GM21786 (cell line): ENCODE measurements at regions not wholly inside any gene's neighbourhood (a gene's known extent, or its start where the extent isn't known, plus 50 kb on each side); places are given as distances from the start of the nearest gene placed in this dataset.

ENCODE experiments used
- ATAC-seq: cut with Tn5 transposase; IDR thresholded peaks from one replicate; pipeline ENCODE4 v1.9.1; 2021; ENCODE audit not compliant: unreplicated experiment

DNA sequence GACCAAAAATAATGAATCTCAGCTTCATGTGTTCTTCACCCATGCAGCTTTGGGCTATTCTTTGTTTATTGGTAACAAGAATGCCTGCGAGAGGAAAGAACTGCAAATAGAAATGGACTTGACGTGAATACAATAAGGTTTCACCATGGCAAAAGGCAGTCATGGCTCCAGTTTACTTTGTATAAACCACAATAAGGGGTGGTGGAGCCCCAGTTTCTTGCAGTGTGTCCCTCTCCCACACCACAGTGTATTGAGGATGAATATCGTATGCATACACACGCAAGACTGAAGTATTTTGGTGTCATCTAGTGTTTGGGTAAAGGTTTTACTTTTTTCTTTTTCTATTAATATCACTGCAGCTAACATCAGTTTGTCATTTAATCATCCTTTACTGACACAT, 159.7 kb upstream of the CNTN4 start:
- no peak for ATAC-seq

- ATAC-seq = no peak
These were observed 155.9 kb upstream of the CNTN4 start for GRCh38 chr3:1942781-1943180.

DNA sequence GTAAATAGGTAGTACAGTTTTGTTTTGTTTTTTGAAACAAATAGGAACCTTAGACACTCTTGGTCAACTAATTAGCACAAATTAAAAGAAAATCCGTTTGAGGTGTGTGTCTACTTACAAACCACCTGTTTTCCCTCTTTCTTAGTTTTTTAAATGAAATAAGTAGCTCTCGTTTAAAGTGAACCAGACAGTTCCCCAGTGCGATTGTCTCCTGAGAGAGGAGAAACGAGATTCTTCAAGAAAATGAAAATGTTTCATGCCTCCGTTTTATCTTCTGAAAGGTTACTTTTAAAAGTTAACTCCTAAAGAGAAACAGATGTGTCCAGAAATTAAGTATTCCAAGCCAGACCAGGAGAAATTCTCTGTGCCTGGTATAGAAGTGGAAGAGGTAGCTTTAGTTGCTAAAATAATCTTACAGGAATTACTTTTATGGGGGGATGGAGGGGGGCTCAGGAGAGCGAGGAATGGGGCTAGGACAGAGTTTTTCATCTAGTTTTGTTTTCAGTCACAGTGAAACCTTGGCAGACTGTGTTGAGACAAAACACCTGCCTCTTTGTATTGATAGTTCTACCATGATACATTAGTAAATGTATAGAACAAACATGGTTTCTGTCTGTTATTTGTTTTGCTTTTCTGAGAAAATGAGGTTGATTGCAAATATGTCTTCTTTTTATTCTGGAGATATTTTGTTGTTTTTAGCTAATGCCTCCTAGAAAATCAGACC, 155.1 kb upstream of the CNTN4 start:
- ATAC-seq = peak; percentile 54

DNA sequence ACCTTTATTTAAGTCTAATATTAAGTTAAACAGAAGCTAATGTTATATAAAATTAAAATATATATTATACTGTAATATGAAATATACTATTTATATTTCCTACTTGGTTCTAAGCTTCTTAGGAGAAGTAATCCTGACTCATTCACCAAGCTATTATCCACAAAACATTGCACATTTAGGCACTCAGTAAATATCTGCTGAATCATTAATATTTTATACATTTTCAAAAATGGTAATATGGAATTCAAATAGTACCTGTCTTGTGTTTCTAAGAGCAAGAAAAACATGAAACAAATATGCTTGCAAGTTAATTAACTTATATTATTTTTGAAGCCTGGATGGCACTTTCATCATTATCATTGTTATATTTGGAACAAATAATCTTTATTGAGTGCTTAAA, 153.0 kb upstream of the CNTN4 start:
- no peak for ATAC-seq

GRCh38 chr3:1953536-1953935, 145.1 kb upstream of the CNTN4 start:
- ATAC-seq = no peak

GRCh38 chr3:1954632-1955031, 144.0 kb upstream of the CNTN4 start:
- ATAC-seq = no peak

GRCh38 chr3:1955170-1955569, 143.5 kb upstream of the CNTN4 start:
- no peak for ATAC-seq

- ATAC-seq = no peak
These were observed 142.9 kb upstream of the CNTN4 start for GRCh38 chr3:1955750-1956149.

DNA sequence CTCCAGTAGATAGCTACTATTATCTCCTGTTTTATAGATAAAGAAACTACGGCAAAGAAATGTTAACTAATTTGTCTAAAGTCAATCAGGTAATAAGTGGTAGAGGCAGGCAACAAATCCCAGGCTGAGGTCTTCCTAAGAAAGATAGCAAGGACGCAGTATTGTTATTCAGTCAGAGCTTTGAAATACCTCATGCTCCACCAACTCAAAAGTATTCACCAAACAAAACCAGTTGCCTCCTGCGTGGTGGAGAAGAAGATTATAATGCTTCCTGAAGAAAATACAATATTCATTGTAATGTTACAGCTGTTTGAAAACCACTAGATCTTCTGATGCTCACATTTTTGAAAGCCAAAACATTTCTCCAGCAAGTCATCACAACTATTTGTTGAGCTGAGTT, 138.2 kb upstream of the CNTN4 start:
- no peak for ATAC-seq

- no peak for ATAC-seq
These were observed 136.1 kb upstream of the CNTN4 start for GRCh38 chr3:1962396-1963088.

DNA sequence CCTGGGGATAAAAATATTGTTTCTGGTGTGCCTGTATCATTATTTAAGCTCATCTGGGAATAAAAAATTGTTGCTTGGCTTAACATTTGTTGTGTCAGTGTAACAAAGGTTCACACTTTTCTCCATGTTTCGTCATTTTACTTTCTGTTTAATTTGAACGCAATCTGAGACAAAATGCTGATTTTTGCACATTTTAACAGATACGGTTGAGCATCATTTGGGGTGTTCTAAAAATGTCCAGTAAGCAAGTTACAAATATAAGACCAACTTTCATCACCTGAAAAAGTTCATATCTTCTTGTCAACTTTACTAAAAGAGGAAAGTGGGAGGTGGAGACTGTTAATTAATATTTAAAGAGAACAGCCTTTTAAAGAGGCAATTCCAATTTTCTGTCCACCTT, 134.8 kb upstream of the CNTN4 start:
- no peak for ATAC-seq

- ATAC-seq = no peak
These were observed 131.1 kb upstream of the CNTN4 start for GRCh38 chr3:1967525-1967924.

- no peak for ATAC-seq
These were observed 129.4 kb upstream of the CNTN4 start for GRCh38 chr3:1969281-1969680.

- no peak for ATAC-seq
These were observed 126.9 kb upstream of the CNTN4 start for GRCh38 chr3:1971780-1972179.

DNA sequence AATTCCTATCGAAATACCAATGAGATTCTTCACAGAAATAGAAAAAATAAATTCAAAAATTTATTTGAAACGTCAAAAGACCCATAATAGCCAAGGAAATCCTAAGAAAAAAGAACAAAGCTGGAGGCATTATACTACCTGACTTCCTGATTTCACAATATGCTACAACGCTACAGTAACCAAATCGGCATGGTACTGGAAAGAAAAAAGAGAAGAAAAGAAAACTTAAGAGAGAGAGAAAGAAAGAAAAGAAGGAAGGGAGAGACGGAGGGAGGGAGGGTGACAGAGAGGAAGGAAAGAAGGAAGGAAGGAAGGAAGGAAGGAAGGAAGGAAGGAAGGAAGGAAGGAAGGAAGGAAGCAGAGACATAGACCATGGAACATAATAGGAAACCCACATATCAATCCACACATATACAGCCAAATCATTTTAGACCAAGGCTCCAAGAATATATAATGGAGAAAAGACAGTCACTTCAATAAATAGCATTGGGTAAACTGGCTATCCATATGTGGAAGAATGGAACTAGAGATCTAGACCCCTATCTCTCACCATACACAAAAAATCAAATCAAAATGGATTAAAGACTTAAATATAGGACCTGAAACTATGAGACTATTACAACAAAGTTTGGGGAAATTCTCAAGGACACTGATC, 118.6 kb upstream of the CNTN4 start:
- ATAC-seq = no peak

DNA sequence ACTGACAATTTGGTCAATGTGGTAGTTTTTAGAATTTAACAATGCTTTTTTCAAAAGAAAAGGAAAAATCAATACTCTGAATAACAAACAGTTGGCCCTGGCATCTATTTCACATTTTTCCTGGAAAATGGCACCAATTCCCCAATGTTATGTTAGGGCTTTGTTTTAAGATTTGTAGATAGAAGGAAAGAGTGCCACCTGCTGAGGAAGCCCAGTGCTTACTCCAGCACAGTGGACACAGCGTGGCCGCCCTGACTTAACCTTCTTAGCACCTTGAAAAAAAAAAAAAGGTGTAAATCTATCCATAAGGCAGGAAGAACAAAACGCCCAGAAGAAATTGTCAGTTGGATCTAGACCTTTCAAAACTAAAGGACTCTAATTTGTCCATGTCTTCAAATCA, 110.7 kb upstream of the CNTN4 start:
- no peak for ATAC-seq

GRCh38 chr3:1998739-1999138, 99.9 kb upstream of the CNTN4 start:
- no peak for ATAC-seq

DNA sequence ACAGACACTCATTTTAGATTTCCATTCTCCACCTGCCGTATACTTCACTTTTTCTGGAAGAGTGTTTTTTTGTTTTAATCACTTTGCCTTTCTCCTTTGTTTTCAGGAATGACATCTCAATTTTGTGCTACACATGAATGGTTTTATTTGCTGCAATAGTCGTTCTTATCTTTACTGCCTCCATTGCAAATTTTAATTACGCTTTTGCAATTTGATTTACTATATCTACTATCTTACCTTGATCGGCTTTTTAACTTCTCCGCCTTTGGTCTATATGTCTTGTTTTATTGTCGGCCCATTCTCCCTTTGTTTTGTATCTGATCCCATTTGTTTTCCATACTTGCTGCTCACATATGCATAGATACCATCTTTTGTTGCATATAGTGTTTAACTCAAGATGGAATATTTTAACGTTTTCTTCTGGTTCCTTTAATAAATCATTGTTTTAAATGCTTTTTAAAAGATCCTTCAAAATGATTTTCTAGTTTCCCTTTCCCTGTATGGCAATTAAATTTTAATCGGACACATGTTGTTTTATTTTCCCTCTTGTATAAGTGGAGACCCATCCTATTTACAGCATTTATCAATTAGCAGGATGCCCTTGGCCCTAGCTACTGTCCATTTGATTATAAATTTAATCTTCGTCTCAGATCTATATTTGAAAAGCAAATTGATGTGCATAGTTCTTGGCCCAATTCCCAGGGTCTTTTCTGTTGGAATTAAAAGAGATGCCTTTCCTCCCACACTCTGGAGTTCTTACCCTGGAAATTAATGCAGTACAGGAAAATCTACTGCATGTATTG, 97.2 kb upstream of the CNTN4 start:
- ATAC-seq = no peak

DNA sequence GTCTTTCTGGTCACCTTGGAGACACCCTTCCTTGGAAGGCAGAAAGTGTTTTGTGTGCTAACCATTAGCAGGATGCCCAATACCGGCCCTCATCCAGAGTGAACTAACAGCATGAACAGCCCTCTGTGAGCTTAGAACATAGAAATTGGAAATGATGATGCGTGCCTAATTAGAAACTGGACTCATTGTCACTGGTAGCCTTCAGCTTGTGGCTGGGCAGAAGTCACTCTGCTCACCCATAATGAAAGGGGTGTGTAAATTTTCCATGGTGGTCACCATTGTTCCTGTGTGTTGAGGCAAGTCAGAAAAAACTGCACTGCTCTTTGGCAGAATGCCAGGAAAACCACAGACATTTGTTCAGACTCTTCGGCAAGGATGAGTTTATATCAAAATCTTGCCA, 74.7 kb upstream of the CNTN4 start:
- no peak for ATAC-seq

GRCh38 chr3:2024713-2025112, 74.0 kb upstream of the CNTN4 start:
- ATAC-seq = no peak

DNA sequence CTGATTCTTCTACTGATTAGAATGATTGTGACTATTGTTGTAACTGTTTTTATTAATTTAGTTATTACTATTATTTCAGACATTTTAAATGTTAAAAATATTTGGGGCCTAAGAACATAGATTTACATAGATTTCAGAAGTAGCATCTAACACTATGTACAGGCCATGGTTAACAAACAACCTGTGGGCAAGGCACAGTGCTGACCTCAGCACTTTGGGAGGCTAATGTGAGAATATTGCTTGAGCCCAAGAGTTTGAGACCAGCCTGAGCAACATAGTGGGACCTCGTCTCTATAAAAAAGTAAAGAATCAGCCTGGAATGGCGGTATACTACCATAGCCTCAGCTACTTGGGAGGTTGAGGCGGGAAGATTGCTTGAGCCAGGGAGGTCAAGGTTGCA, 69.1 kb upstream of the CNTN4 start:
- no peak for ATAC-seq

GRCh38 chr3:2036076-2036475, 62.6 kb upstream of the CNTN4 start:
- no peak for ATAC-seq
